Thoracic aorta (tissue), 2 donors: ENCODE measurements at regions not wholly inside any gene's neighbourhood (a gene's known extent, or its start where the extent isn't known, plus 50 kb on each side); places are given as distances from the start of the nearest gene placed in this dataset.

ENCODE experiments used
- ATAC-seq: fragments of 150-250 bp; one replicate; pipeline ENCODE4 v1.8.0; 2017; ENCODE audit warnings: low read depth; ENCODE audit not compliant: insufficient number of reproducible peaks, low FRiP score
- DNase-seq: peaks from one replicate; pipeline ENCODE4 v3.0.0-alpha.2; 2020; ENCODE audit warnings: low spot score
- H3K27ac ChIP-seq, 2 donors: fragments of 200-600 bp; sonication (generic); 1 replicate in 1 of 2; 2 replicates in 1 of 2; pipeline ENCODE4 v1.5.1; 2016; ENCODE audit warnings: mild to moderate bottlenecking in 2 of 2, moderate library complexity in 2 of 2
- H3K27me3 ChIP-seq: fragments of 200-600 bp; sonication (generic); replicated peaks from 2 replicates; pipeline ENCODE4 v1.6.0; 2016; ENCODE audit warnings: mild to moderate bottlenecking; ENCODE audit not compliant: insufficient read depth
- H3K36me3 ChIP-seq: fragments of 200-600 bp; sonication (generic); one replicate; pipeline ENCODE4 v1.5.1; 2016
- H3K4me1 ChIP-seq, 2 donors: fragments of 200-600 bp; sonication (generic); 1 replicate in 1 of 2; 2 replicates in 1 of 2; pipeline versions ENCODE4 v1.5.1 to v1.6.0; 2016; ENCODE audit warnings: low read depth in 2 of 2, mild to moderate bottlenecking in 1 of 2; ENCODE audit not compliant: control insufficient read depth in 1 of 2
- H3K4me3 ChIP-seq: fragments of 200-600 bp; sonication (generic); 2 replicates; pipeline ENCODE4 v1.5.1; 2016; ENCODE audit warnings: mild to moderate bottlenecking
- H3K9me3 ChIP-seq: fragments of 200-600 bp; sonication (generic); 2 replicates; pipeline ENCODE4 v1.5.1; 2016
- CTCF ChIP-seq: fragments of 200-600 bp; sonication (generic); IDR thresholded peaks from one replicate; pipeline ENCODE4 v1.5.1; 2019; ENCODE audit warnings: antibody characterized with exemption

- no peak overlapping the region for H3K4me3 ChIP-seq
- no peaks in the 10 kb centered on the region for H3K9me3 ChIP-seq
- no peaks in the 10 kb centered on the region for H3K27me3 ChIP-seq
- no peaks in the 10 kb centered on the region for H3K4me1 ChIP-seq
- no peak for ATAC-seq
- no peak overlapping the region for H3K27ac ChIP-seq
- no peak for DNase-seq
- TF ChIP-seq CTCF, result no peak
- no peaks in the 10 kb centered on the region for H3K36me3 ChIP-seq
These were observed 266.4 kb downstream of the CBLN1 start for GRCh38 chr16:49015225-49015592.

- H3K4me3 ChIP-seq, result no peak overlapping the region
- H3K9me3 ChIP-seq, result no peaks in the 10 kb centered on the region
- no peak overlapping the region for H3K27ac ChIP-seq
- no peak for TF ChIP-seq CTCF
- ATAC-seq (no peak), DNase-seq (no peak)
- no peaks in the 10 kb centered on the region for H3K4me1 ChIP-seq
- no peaks in the 10 kb centered on the region for H3K27me3 ChIP-seq
- no peaks in the 10 kb centered on the region for H3K36me3 ChIP-seq
These were observed 267.1 kb downstream of the CBLN1 start for GRCh38 chr16:49014277-49015224.

- no peak overlapping the region for H3K27ac ChIP-seq
These were observed 267.9 kb downstream of the CBLN1 start for GRCh38 chr16:49013727-49014080.

GRCh38 chr16:49012961-49013726 lies 268.5 kb downstream of the CBLN1 start:
- no peak for ATAC-seq
- Histone ChIP-seq H3K9me3 (no peaks in the 10 kb centered on the region), H3K27ac (no peak overlapping the region), H3K27me3 (no peaks in the 10 kb centered on the region), H3K4me1 (no peaks in the 10 kb centered on the region), H3K36me3 (no peaks in the 10 kb centered on the region), H3K4me3 (no peak overlapping the region)
- TF ChIP-seq CTCF, result no peak
- DNase-seq, result no peak

More at GRCh38 chr16:49013727-49014080, 267.9 kb downstream of the CBLN1 start:
- H3K36me3 ChIP-seq, result no peaks in the 10 kb centered on the region
- no peaks in the 10 kb centered on the region for H3K9me3 ChIP-seq
- no peak for TF ChIP-seq CTCF
- H3K4me3 ChIP-seq, result no peak overlapping the region
- H3K27me3 ChIP-seq, result no peaks in the 10 kb centered on the region
- ATAC-seq, result no peak
- no peak for DNase-seq
- no peaks in the 10 kb centered on the region for H3K4me1 ChIP-seq

- Histone ChIP-seq H3K27ac (no peak overlapping the region), H3K4me1 (no peaks in the 10 kb centered on the region), H3K36me3 (no peaks in the 10 kb centered on the region), H3K9me3 (no peaks in the 10 kb centered on the region), H3K27me3 (no peaks in the 10 kb centered on the region), H3K4me3 (no peak overlapping the region)
- ATAC-seq (no peak), DNase-seq (no peak)
- no peak for TF ChIP-seq CTCF
These were observed 269.7 kb downstream of the CBLN1 start for GRCh38 chr16:49011901-49012300.
